Activated naive CD4-positive, alpha-beta T cell treated with anti-CD3 and anti-CD28 coated beads, Interleukin-2, amount 50 U/mL, for 72 hours (primary cell): ENCODE measurements at regions not wholly inside any gene's neighbourhood (a gene's known extent, or its start where the extent isn't known, plus 50 kb on each side); places are given as distances from the start of the nearest gene placed in this dataset.

ENCODE experiments used
- ATAC-seq, 2 donors: fragments of 150-1000 bp; cut with Tn5 transposase; 2 replicates each; pipeline ENCODE4 v1.10.0; 2021; ENCODE audit warnings: mild to moderate bottlenecking in 2 of 2, moderate library complexity in 2 of 2
- DNase-seq, 2 donors: peaks; one replicate each; pipeline ENCODE4 v3.0.0; 2021 to 2022; ENCODE audit warnings: low spot score in 2 of 2
- H3K27ac Mint-ChIP-seq, 2 donors: one replicate each; pipeline ENCODE4 v1.8.0; 2022; ENCODE audit warnings: mild to moderate bottlenecking in 2 of 2, mixed read lengths in 2 of 2
- H3K36me3 Mint-ChIP-seq, 2 donors: one replicate each; pipeline ENCODE4 v1.8.0; 2022; ENCODE audit warnings: mixed read lengths in 2 of 2
- H3K9me3 Mint-ChIP-seq, 2 donors: one replicate each; pipeline ENCODE4 v1.8.0; 2022; ENCODE audit warnings: mixed read lengths in 2 of 2

DNA sequence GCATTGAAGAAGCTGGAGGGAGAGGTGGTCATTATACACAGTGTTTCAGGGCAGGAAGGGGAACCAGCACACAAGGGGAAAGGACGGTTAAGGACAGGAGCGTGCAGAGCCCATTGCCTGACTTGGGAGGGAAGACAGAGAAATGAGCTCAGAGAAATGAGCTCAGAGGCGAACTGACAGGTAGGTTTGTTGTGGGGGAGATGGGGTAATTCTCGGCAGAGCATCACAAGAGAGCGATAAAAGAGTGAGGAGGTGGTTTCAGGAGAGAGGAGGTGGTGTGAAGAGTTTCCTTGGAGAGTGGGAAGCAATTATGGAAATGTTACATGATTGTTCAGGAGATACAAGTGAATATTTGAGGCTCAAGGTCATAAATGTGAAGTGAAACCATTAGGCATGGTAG, 61.0 kb downstream of the MRGPRX1 start:
- Mint-ChIP-seq H3K27ac (no peak overlapping the region), H3K36me3 (no peaks in the 10 kb centered on the region), H3K9me3 (peaks cover 0 to 5% of the 10 kb centered on the region in 2 donors)
- DNase-seq (no peak), ATAC-seq (no peak)

DNA sequence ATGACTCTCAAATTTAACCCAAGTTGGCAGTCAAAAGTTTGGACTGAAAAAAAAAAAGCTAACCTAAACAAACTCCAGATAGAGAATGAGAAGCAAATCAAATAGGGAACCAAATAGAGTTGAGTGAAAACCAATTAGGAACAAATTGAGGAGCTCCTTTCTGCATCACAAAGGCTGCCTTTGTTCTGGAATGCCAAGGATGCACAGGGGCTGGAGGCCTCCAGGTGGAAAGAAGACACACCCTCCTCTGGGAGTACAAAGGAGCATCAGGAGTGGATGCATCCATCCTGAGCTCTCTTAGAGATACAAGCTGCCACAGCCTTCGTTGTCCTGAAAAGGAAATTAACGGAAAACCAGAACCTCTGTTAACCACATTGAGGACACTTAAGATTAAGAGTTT, 73.3 kb downstream of the MRGPRX1 start:
- no peak for ATAC-seq
- DNase-seq: no peak
- H3K36me3 Mint-ChIP-seq: no peaks in the 10 kb centered on the region
- no peak overlapping the region for H3K27ac Mint-ChIP-seq
- H3K9me3 Mint-ChIP-seq: no peaks in the 10 kb centered on the region

DNA sequence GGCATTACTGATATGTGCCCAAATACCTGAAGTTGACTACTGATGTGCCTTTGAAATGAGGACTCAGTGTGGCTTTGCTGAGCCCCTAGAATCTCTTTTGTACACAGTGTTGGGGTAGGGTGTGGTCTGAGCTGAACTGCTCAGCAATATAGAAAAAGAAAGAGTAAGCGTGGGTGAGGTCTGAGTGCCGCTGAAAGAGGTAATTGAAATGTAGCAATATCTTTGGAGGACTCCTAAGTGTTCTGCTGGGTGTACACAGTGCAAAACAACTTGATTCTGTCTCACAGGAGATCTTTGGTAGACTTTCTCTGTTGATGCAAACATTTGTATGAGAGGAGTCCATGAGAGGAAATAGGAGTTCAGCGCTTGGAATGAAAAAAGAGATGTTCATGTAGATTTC, 73.7 kb upstream of the PTPN5 start:
- no peak for DNase-seq
- no peaks in the 10 kb centered on the region for H3K36me3 Mint-ChIP-seq
- ATAC-seq: no peak
- no peak overlapping the region for H3K27ac Mint-ChIP-seq
- H3K9me3 Mint-ChIP-seq: no peaks in the 10 kb centered on the region

DNA sequence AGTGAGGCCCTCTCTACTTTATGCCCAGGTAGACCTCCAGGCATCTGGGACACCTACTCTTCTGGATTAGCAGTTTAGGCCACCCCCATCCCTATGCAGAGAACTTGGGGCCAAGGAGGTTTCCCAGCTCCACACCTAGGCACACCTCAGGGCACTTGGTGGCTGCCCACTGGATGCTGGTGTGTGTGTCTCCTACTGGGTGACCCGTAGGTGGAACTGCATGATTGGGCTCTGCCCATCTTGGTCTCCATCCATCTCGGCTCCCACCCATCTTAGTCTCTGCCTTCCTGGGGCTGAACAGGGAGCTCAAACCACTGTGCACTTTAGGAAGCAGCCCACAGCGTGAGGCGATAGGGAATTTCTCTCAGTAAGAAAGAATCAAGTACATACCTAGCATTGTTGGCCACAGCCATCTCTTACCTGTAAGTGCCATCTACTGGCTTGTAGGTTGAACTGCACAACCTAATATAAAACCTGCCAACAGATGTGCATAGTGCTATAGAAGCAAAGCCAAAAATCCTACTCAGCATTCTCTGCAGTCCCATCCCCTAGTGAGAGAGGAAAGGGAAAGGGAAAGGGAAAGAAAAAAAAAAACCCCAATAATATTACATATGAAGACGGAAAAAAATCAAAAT, 61.6 kb upstream of the PTPN5 start:
- peaks cover 0 to 6% of the 10 kb centered on the region in 2 donors for H3K9me3 Mint-ChIP-seq
- no peak overlapping the region for H3K27ac Mint-ChIP-seq
- H3K36me3 Mint-ChIP-seq: peaks cover 0 to 6% of the 10 kb centered on the region in 2 donors
- ATAC-seq: peak in 1 of 2 donors; percentile 29
- DNase-seq: no peak

DNA sequence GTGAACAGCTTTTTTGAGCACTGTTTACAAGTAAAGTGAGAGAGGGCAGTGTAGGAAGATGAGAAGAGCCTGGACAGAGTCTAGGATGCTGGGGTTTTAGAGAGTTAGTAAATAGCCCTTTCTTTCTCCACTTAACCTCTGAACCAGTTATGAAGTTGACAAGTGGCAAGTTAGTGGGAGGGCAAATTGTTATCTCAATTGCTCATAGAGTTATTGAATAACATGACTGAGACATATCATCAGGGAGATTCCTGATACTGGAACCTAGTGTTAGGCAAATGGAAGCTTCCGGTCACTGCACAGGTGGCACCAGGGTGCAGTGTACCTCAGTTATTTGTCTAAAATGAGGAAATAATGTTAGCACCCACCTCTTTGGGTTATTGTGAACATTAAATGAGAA, 57.8 kb upstream of the PTPN5 start:
- Mint-ChIP-seq H3K36me3 (peaks cover 0 to 6% of the 10 kb centered on the region in 2 donors), H3K27ac (no peak overlapping the region), H3K9me3 (peaks cover 0 to 6% of the 10 kb centered on the region in 2 donors)
- ATAC-seq: no peak
- DNase-seq: no peak

DNA sequence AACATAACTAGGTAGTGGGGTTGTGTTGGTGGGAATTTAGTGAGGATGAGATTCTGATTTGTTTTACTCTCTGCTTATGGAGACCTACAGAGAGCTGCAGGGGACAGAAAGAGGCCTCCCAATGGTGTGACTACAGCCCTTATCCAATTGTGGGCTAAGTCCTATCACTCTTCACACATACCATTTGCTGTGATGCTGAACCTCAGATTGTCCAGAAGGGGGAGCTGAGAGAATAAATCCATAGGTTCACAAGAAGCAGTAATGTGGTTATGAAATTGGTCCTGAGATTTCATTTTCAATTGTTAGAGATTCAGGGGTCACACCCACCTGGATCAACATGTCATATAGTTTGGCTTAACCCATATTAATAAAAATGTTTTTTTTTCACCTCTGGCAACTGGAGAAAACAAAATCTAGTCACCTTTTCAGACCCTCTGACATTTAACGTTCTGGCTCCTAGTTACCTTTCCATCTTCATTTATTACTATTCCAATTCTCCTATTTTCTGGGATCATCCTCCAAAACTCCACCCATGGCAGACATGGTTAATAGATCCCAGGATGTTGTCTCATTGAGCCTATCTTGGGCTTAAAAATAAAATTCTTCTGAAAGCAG, 53.3 kb upstream of the PTPN5 start:
- peak; percentile 33 to 59 for ATAC-seq
- Mint-ChIP-seq H3K9me3 (peaks cover 7 to 9% of the 10 kb centered on the region in 2 donors), H3K27ac (no peak overlapping the region), H3K36me3 (peaks cover 7 to 9% of the 10 kb centered on the region in 2 donors)
- DNase-seq: peak in 1 of 2 donors; percentile 6
